ENCODE measurements at regions not wholly inside any gene's neighbourhood (a gene's known extent, or its start where the extent isn't known, plus 50 kb on each side); places are given as distances from the start of the nearest gene placed in this dataset.

DNA sequence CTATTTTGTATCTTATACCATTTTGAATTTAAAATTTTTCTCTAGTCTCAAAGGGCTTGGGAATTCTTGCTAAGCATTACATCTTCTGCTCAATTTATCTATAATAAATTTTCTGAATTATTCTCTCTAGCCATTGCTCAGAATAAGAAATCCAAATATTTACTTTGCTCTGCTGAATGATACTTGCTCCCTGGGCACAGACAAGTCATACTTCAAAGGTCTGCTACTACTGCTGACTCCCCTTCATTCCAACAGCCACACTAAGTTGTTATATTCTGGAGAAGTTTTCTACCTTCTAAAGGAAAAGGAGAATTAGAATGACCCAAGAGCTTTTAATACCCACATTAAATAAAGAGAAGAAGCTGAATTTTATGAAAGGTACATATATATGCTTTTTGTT is 460.3 kb upstream of the ZNF717 start:
- no peak overlapping the region for H3K4ac ChIP-seq (replicated peaks; ENCODE audit: insufficient read length, low read depth, low read length)
- no peak overlapping the region for H3K23ac ChIP-seq (ENCODE audit: insufficient read length)
- no peaks in the 10 kb centered on the region for H3K9me3 ChIP-seq (ENCODE audit: insufficient read depth in 2 of 2, low read depth in 1 of 2, low read length in 1 of 2)
- H3K4me1 ChIP-seq (replicated peaks in 1 of 4; ENCODE audit: control insufficient read depth in 3 of 4, insufficient read depth in 4 of 4, low read length in 3 of 4) = no peaks in the 10 kb centered on the region; a peak in 1 of 7 replicates
- FAIRE-seq (no peak), DNase-seq (ENCODE audit: low read depth in 1 of 2, low spot score in 2 of 2) (no peak)
- H2AK5ac ChIP-seq (ENCODE audit: low read depth, low read length) = no peak overlapping the region
- CTCF ChIA-PET (ENCODE audit: partially characterized antibody) = no interaction called here
- H2BK20ac ChIP-seq (ENCODE audit: low read length) = no peak overlapping the region
- no peak overlapping the region for H4K91ac ChIP-seq (replicated peaks; ENCODE audit: insufficient read length, low read length)
- no peak for TF ChIP-seq SIN3A (conservative IDR thresholded peaks at IDR 0.05 in 1 of 2, IDR thresholded peaks at IDR 0.05 in 1 of 2; ENCODE audit: low read depth in 1 of 2, low read length in 2 of 2)
- TF ChIP-seq CEBPB (IDR thresholded peaks at IDR 0.05; ENCODE audit: low read depth, low read length) = no peak
- no peak for TF ChIP-seq BRCA1 (IDR thresholded peaks at IDR 0.05; ENCODE audit: low read depth, low read length)
- TF ChIP-seq MAFK (IDR thresholded peaks at IDR 0.05; ENCODE audit: low read depth, low read length) = no peak
- no peak for TF ChIP-seq ASH2L (IDR thresholded peaks at IDR 0.05; ENCODE audit: low read length)
- TF ChIP-seq YY1 (IDR thresholded peaks at IDR 0.05; ENCODE audit: low read depth, low read length) = no peak
- no peak overlapping the region for H2BK5ac ChIP-seq (ENCODE audit: low read depth, low read length)
- no peak overlapping the region for H2BK12ac ChIP-seq (ENCODE audit: low read depth, low read length)
- H2BK120ac ChIP-seq (replicated peaks; ENCODE audit: low read depth, low read length) = no peak overlapping the region
- H2BK15ac ChIP-seq (ENCODE audit: low read length) = no peak overlapping the region
- no peak overlapping the region for H4K8ac ChIP-seq (ENCODE audit: extremely low read depth, insufficient read depth, low read length)
- no peaks in the 10 kb centered on the region for H3K79me1 ChIP-seq (ENCODE audit: low read depth, low read length)
- no peaks in the 10 kb centered on the region for H3K79me2 ChIP-seq (ENCODE audit: control insufficient read depth in 1 of 2, insufficient read depth in 2 of 2, low read length in 2 of 2)
- no peak overlapping the region for H3K18ac ChIP-seq (ENCODE audit: extremely low read depth, low read length)
- no peak overlapping the region for H3K4me2 ChIP-seq (ENCODE audit: insufficient read depth in 1 of 2, low read depth in 2 of 2, low read length in 2 of 2)
- H4K20me1 ChIP-seq (replicated peaks in 1 of 2; ENCODE audit: control insufficient read depth in 1 of 2, insufficient read depth in 2 of 2, low read length in 2 of 2) = no peaks in the 10 kb centered on the region
- no peaks in the 10 kb centered on the region for H3K27me3 ChIP-seq (replicated peaks in 1 of 4; ENCODE audit: control insufficient read depth in 3 of 4, extremely low read depth in 1 of 4, insufficient read depth in 3 of 4, low read length in 3 of 4)
- H3K27ac ChIP-seq (ENCODE audit: low read depth, low read length) = no peak overlapping the region
- no peaks in the 10 kb centered on the region for H3K23me2 ChIP-seq (ENCODE audit: low read depth, low read length)
- H3K56ac ChIP-seq (replicated peaks; ENCODE audit: insufficient read length, low read depth, low read length) = no peak overlapping the region
- H3K14ac ChIP-seq (ENCODE audit: insufficient read length) = no peak overlapping the region
- H3K4me3 ChIP-seq (ENCODE audit: extremely low read depth in 1 of 4, insufficient read depth in 2 of 4, low read depth in 3 of 4, low read length in 4 of 4) = no peak overlapping the region
- H3K36me3 ChIP-seq (ENCODE audit: control insufficient read depth in 2 of 4, insufficient read depth in 4 of 4, low read length in 3 of 4) = no peaks in the 10 kb centered on the region
- H4K5ac ChIP-seq (ENCODE audit: insufficient read length, low read depth, low read length) = no peak overlapping the region
- no peak overlapping the region for H2AFZ ChIP-seq (ENCODE audit: low read length)
- H3K9ac ChIP-seq (replicated peaks in 1 of 4; ENCODE audit: extremely low read depth in 1 of 4, low read depth in 3 of 4, low read length in 3 of 4) = no peak overlapping the region
- POLR2A ChIA-PET (ENCODE audit: partially characterized antibody) = no interaction called here

All from H1 (cell line).